Caco-2 (cell line): ENCODE measurements at regions not wholly inside any gene's neighbourhood (a gene's known extent, or its start where the extent isn't known, plus 50 kb on each side); places are given as distances from the start of the nearest gene placed in this dataset.

Experiments
- BruUV-seq: library from RNA; stranded (reverse); fragments of 400-500 nt; replicated peaks from 2 replicates; lab custom pipeline; 2021; lab: Mats Ljungman, UMichigan
- CTCF ChIA-PET: fragments of 300-600 bp; sonication (Branson Sonifier 250); formaldehyde crosslinking; loops from one replicate; lab custom pipeline; 2022; ENCODE audit warnings: antibody characterized with exemption; lab: Charles Lee
- POLR2A ChIA-PET: fragments of 300-600 bp; sonication (Branson Sonifier 250); formaldehyde crosslinking; loops from one replicate; lab custom pipeline; 2022; ENCODE audit warnings: antibody characterized with exemption; lab: Charles Lee
- DNase-seq, 2 experiments: peaks; one replicate each; pipeline versions ENCODE4 v3.0.0 to v3.0.0-alpha.2; 2020 to 2022
- H3K27me3 ChIP-seq: replicated peaks from 2 replicates; pipeline ENCODE4 v1.6.0; 2011; ENCODE audit warnings: low read length; ENCODE audit not compliant: control insufficient read depth, insufficient read depth
- H3K36me3 ChIP-seq: 2 replicates; pipeline ENCODE4 v1.5.1; 2011; ENCODE audit warnings: low read length; ENCODE audit not compliant: control insufficient read depth, insufficient read depth
- H3K4me1 ChIP-seq: fragments of 250-450 bp; sonication (Bioruptor Pico); 2 replicates; pipeline ENCODE4 v1.5.1; 2020; ENCODE audit warnings: mild to moderate bottlenecking
- H3K4me3 ChIP-seq: 2 replicates; pipeline ENCODE4 v1.5.1; 2011; ENCODE audit warnings: low read depth, mild to moderate bottlenecking, control low read depth, low read length
- H3K9me3 ChIP-seq: fragments of 250-450 bp; sonication (Bioruptor Pico); 2 replicates; pipeline ENCODE4 v1.5.1; 2020; ENCODE audit warnings: mild to moderate bottlenecking, moderate library complexity
- H3K27ac Mint-ChIP-seq: one replicate; pipeline ENCODE4 v1.8.0; 2022; ENCODE audit warnings: mixed read lengths; ENCODE audit not compliant: unreplicated experiment
- H3K27me3 Mint-ChIP-seq: one replicate; pipeline ENCODE4 v1.8.0; 2022; ENCODE audit warnings: mixed read lengths; ENCODE audit not compliant: insufficient read depth, unreplicated experiment
- H3K36me3 Mint-ChIP-seq: one replicate; pipeline ENCODE4 v1.8.0; 2022; ENCODE audit warnings: mild to moderate bottlenecking, mixed read lengths; ENCODE audit not compliant: insufficient read depth, unreplicated experiment
- H3K4me1 Mint-ChIP-seq: one replicate; pipeline ENCODE4 v1.8.0; 2022; ENCODE audit warnings: low read depth, mixed read lengths; ENCODE audit not compliant: unreplicated experiment
- H3K4me3 Mint-ChIP-seq: one replicate; pipeline ENCODE4 v1.8.0; 2022; ENCODE audit warnings: mild to moderate bottlenecking, moderate library complexity, mixed read lengths; ENCODE audit not compliant: unreplicated experiment
- H3K9me3 Mint-ChIP-seq: one replicate; pipeline ENCODE4 v1.8.0; 2022; ENCODE audit warnings: mixed read lengths; ENCODE audit not compliant: unreplicated experiment
- intact Hi-C: fragments of 100-400 bp; cut with micrococcal nuclease; formaldehyde crosslinking; loops from one replicate; pipeline ENCODE4 v1.10.0; 2022; ENCODE audit not compliant: unreplicated experiment
- TF ChIP-seq, protein P1 (sequence below), 2 experiments: fragments of 200-600 bp in 1 of 2; IDR thresholded peaks; 1 replicate in 1 of 2; 2 replicates in 1 of 2; pipeline versions ENCODE4 v1.5.1 to v1.8.0; 2011 to 2022; ENCODE audit warnings: antibody characterized with exemption in 1 of 2, control low read depth in 1 of 2, inconsistent platforms in 1 of 2, low read depth in 1 of 2, low read length in 1 of 2, mild to moderate bottlenecking in 1 of 2, moderate library complexity in 1 of 2; ENCODE audit not compliant: insufficient read depth in 1 of 2, severe bottlenecking in 1 of 2, unreplicated experiment in 1 of 2

- CTCF ChIA-PET = no interaction called here
- H3K9me3 ChIP-seq = no peaks in the 10 kb centered on the region
- no peaks in the 10 kb centered on the region for H3K9me3 Mint-ChIP-seq
- peaks cover 12% of the 10 kb centered on the region for H3K27me3 Mint-ChIP-seq
- no peak overlapping the region for H3K4me3 ChIP-seq
- no peak overlapping the region for H3K4me3 Mint-ChIP-seq
- no peaks in the 10 kb centered on the region for H3K4me1 Mint-ChIP-seq
- BruUV-seq = no TSS peak
- no peaks in the 10 kb centered on the region for H3K36me3 ChIP-seq
- H3K36me3 Mint-ChIP-seq = no peaks in the 10 kb centered on the region
- DNase-seq = no peak
- TF ChIP-seq, protein P1, sequence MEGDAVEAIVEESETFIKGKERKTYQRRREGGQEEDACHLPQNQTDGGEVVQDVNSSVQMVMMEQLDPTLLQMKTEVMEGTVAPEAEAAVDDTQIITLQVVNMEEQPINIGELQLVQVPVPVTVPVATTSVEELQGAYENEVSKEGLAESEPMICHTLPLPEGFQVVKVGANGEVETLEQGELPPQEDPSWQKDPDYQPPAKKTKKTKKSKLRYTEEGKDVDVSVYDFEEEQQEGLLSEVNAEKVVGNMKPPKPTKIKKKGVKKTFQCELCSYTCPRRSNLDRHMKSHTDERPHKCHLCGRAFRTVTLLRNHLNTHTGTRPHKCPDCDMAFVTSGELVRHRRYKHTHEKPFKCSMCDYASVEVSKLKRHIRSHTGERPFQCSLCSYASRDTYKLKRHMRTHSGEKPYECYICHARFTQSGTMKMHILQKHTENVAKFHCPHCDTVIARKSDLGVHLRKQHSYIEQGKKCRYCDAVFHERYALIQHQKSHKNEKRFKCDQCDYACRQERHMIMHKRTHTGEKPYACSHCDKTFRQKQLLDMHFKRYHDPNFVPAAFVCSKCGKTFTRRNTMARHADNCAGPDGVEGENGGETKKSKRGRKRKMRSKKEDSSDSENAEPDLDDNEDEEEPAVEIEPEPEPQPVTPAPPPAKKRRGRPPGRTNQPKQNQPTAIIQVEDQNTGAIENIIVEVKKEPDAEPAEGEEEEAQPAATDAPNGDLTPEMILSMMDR (IDR thresholded peaks at IDR 0.05; ENCODE audit: insufficient read depth in 1 of 2, low read depth in 1 of 2, low read length in 1 of 2, severe bottlenecking in 1 of 2, unreplicated experiment in 1 of 2) = no peak
- POLR2A ChIA-PET = no interaction called here
- no peak overlapping the region for H3K27ac Mint-ChIP-seq
- H3K4me1 ChIP-seq = no peaks in the 10 kb centered on the region
- no peaks in the 10 kb centered on the region for H3K27me3 ChIP-seq
- intact Hi-C loops = no loop called here
These were observed 411.8 kb downstream of the FBXO15 start for GRCh38 chr18:73735836-73736235.

GRCh38 chr18:73733806-73734314 is 413.8 kb downstream of the FBXO15 start:
- TF ChIP-seq, protein P1 (IDR thresholded peaks at IDR 0.05; ENCODE audit: insufficient read depth in 1 of 2, low read depth in 1 of 2, low read length in 1 of 2, severe bottlenecking in 1 of 2, unreplicated experiment in 1 of 2) = no peak
- peaks cover 7% of the 10 kb centered on the region for H3K27me3 Mint-ChIP-seq
- H3K36me3 Mint-ChIP-seq = no peaks in the 10 kb centered on the region
- POLR2A ChIA-PET = no interaction called here
- intact Hi-C loops = no loop called here
- Histone ChIP-seq H3K9me3 (no peaks in the 10 kb centered on the region), H3K4me1 (no peaks in the 10 kb centered on the region), H3K27me3 (no peaks in the 10 kb centered on the region), H3K4me3 (no peak overlapping the region), H3K36me3 (no peaks in the 10 kb centered on the region)
- no peak overlapping the region for H3K27ac Mint-ChIP-seq
- H3K9me3 Mint-ChIP-seq = no peaks in the 10 kb centered on the region
- H3K4me1 Mint-ChIP-seq = no peaks in the 10 kb centered on the region
- BruUV-seq = no TSS peak
- no peak overlapping the region for H3K4me3 Mint-ChIP-seq
- CTCF ChIA-PET = no interaction called here
- DNase-seq = no peak

GRCh38 chr18:73733376-73733775 is 414.3 kb downstream of the FBXO15 start:
- Histone ChIP-seq H3K27me3 (no peaks in the 10 kb centered on the region), H3K9me3 (no peaks in the 10 kb centered on the region), H3K36me3 (no peaks in the 10 kb centered on the region), H3K4me3 (no peak overlapping the region), H3K4me1 (no peaks in the 10 kb centered on the region)
- H3K27ac Mint-ChIP-seq = no peak overlapping the region
- POLR2A ChIA-PET = no interaction called here
- H3K36me3 Mint-ChIP-seq = no peaks in the 10 kb centered on the region
- CTCF ChIA-PET = no interaction called here
- no peak for DNase-seq
- H3K27me3 Mint-ChIP-seq = peaks cover 7% of the 10 kb centered on the region
- TF ChIP-seq, protein P1 (IDR thresholded peaks at IDR 0.05; ENCODE audit: insufficient read depth in 1 of 2, low read depth in 1 of 2, low read length in 1 of 2, severe bottlenecking in 1 of 2, unreplicated experiment in 1 of 2) = no peak
- H3K9me3 Mint-ChIP-seq = no peaks in the 10 kb centered on the region
- H3K4me1 Mint-ChIP-seq = no peaks in the 10 kb centered on the region
- BruUV-seq = no TSS peak
- no peak overlapping the region for H3K4me3 Mint-ChIP-seq
- intact Hi-C loops = no loop called here
